ENCODE measurements at regions not wholly inside any gene's neighbourhood (a gene's known extent, or its start where the extent isn't known, plus 50 kb on each side); places are given as distances from the start of the nearest gene placed in this dataset.

DNA sequence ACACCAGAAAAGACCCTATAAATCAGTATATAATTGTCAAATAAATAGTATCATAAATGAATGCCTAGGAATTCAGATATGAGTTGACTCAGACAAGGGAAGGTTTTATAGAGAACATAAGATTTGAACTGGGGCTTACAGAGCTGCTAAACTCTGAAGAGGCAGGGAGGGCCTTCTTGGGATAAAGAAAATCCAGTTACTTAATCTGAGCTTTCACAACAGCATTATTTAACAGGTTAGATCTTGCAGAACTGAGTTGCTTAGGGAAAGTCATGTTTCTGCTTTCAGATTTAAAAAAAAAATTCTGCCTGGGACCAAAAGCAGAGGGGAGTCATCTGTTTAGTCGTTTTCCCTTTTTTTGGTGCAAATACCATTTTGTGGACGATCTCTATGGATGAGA, 594.8 kb upstream of the FZD8 start:
- DNase-seq (ENCODE audit: low spot score): no peak

- DNase-seq (ENCODE audit: low spot score): no peak
Measured at GRCh38 chr10:36236341-36236740, 594.2 kb upstream of the FZD8 start.

DNA sequence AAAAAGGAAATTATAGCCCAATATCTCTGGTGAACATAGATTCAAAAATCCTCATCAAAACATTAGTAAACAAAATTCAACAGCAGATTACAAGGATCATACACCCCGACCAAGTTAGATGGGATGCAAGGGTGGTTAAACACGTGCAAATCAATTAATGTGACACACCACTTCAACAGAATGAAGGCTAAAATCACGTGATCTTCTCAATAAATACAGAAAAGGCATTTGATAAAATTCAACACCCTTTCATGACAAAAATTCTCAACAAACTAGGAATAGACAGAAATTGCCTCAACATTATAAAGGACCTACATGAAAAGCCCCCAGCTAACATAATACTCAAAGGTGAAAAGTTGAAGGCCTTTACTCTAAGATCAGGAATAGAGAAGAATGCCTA, 590.8 kb upstream of the FZD8 start:
- DNase-seq (ENCODE audit: low spot score): no peak

DNA sequence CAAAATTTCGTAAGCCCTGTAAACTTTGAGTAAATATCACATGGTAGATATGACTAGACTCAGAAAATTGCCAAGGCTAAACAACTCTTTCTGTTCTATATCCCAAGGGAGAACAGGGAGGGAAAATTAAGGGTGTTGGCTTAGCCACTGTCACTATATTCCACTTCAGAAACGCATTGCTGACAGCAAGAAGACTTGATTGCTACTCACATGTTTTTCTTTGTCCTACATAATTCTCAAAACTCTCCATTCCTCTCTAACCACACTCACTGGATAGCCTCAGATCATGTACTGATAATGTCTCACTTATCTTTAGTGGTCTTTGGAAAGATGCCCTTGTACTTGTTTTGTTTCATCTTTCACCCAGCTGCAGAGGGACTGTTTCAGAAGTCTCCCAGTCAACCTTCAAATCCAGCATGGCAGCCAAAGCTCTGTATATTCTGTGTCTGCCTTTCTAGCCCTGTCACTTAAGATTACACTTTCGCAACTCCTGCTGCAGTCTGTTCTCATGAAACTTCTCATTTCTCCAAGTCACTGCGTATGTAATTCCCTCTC, 582.4 kb upstream of the FZD8 start:
- peak; percentile 59 for DNase-seq (ENCODE audit: low spot score)

GRCh38 chr10:36221101-36221500, 579.0 kb upstream of the FZD8 start:
- no peak for DNase-seq (ENCODE audit: low spot score)

DNA sequence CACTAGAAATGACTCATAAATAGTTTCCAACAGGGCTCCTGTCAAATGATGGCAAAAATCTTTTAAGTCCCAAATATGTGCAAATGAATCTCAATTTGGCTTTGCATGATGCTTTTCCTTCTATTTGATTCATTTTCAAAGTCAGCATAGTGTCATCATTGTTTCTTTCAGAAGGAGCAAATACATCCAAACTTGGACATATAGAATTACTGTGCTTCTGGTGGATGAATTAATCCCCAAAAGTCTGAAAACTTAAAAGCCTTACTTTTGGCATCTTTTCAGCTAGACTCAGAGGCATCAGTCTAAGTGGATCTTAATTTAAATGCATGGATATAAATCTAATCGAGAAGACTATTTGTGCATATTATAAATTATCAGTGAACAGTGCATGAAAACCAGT, 578.1 kb upstream of the FZD8 start:
- no peak for DNase-seq (ENCODE audit: low spot score)

DNA sequence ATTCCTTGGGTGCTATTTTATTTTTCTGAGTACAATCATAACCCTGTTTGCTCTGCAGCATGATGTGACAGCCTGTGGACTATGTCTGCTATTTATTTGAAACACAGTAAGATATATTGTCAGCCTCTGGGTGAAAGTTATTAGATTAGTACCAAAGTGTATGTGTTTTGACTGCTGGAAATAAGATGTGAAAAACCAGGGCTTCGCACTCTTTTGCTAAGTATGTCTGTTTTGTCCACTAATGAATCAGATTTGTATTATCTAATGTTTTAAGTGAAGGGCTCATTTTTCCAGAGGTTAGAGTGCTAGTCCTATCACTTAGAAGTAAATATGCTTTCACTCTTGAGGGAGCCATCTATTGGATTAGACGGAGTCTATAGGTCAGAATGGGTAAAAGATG, 569.8 kb upstream of the FZD8 start:
- peak; percentile 95 for DNase-seq (ENCODE audit: low spot score)

DNA sequence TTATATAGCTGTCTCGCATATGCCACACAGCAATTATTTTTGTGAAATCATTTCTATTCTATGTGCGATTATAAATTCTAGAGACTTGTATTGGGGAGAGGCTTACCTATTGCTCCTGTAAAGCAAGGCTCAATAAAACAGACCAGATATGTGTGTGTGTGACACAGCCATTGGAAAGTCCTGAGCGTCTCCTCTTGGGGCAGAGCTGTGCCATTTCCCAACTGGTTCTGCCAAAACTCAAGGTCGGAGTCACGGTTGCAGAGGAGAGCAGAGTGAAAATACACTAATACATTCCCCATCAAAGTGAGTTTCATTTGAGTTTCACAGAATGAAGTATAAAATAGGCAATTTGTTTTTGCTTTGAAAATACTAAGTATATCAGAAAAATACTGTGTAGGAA, 567.4 kb upstream of the FZD8 start:
- no peak for DNase-seq (ENCODE audit: low spot score)

GRCh38 chr10:36202881-36203280, 560.8 kb upstream of the FZD8 start:
- DNase-seq (ENCODE audit: low spot score): no peak

DNA sequence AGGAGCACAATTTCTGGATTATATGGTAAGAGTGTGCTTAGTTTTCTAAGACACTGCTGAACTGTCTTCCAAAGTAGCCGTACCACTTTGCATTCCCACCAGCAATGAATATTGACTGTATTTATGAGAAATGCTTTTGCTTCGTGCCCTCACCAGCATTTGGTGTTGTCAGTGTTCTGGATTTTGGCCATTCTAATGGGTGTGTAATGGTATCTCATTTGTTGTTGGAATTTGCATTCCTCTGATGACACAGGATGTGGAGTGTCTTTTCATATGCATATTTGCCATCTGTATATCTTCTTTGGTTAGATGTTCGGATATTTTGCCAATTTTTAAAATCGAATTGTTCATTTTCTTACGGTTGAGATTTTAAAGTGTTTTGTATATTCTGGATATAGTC, 558.5 kb upstream of the FZD8 start:
- DNase-seq (ENCODE audit: low spot score): no peak

- DNase-seq (ENCODE audit: low spot score): no peak
Measured at GRCh38 chr10:36198322-36198721, 556.2 kb upstream of the FZD8 start.

DNA sequence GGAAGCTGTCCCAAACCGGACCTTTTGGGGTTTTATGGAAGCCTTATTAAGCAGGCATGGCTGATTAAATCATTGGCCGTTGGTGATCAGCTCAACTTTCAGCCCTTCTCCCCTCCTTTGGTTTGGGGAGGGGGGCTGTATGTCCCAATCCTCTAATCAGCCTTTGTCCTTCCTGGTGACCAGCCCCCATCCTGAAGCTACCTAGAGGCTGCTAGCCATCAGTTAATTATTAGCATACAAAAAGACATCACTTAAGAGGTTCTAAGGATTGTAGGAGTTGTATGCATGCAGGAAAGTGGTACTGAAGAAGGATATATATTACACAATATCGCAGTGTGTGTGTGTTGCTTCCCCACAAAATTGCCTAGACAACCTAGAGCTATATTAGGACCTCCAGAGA, 553.3 kb upstream of the FZD8 start:
- no peak for DNase-seq (ENCODE audit: low spot score)

- DNase-seq (ENCODE audit: low spot score): no peak
Measured at GRCh38 chr10:36194276-36194675, 552.2 kb upstream of the FZD8 start.

- DNase-seq (ENCODE audit: low spot score): no peak
Measured at GRCh38 chr10:36191009-36191408, 548.9 kb upstream of the FZD8 start.

GRCh38 chr10:36188461-36188860, 546.4 kb upstream of the FZD8 start:
- no peak for DNase-seq (ENCODE audit: low spot score)

DNA sequence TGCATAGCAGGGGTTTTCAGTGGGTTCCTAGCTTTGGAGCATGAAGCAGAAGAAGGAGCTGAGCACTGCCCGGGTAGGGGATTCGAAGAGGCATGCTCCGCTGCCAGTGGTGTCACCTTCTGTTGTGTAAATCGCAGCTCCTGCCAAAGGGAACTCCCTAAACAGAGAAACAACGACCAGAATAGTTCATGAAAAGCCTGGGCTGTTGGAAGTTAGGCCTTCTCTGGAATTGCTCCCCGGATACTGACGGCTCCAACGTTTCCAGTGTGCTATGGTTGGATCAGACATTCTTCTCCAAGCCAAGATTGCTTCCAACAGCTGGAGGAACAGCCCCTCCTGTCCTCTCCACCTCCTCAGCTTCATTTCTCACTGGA, 546.0 kb upstream of the FZD8 start:
- DNase-seq (ENCODE audit: low spot score): no peak

DNA sequence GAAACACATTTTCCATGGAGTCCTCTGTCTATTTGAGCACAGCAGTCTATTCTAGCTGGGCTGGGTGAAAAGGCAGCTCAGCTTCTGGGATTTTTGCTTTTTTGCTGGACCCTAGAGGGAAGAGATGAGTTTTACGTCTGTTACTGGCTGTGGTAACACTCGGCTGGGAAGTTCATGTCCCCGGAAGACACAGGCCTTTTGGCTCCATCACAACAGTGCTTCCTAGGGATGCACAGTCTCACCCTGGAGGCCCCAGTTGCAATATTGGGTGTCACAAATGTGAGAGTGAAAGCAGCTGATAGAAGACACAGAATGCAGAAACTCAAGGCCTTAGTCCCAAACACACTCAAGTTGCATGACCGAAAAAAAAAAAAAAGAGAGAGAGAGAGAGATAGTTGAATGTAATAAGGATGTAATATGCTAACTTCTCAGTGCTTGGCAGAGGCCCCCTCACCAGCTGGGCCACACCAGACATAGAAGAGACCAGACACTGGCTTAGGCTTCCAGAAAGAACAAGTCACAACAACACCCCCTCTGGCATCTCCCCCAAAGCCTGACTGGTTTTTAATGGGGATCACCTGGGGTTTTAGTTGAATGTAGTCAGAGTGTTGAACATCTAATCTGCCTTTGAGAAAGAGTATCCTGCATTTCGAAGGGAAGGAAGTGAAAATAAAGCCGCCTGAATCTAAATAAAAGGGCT, 545.4 kb upstream of the FZD8 start:
- no peak for DNase-seq (ENCODE audit: low spot score)

GRCh38 chr10:36185097-36185496, 543.0 kb upstream of the FZD8 start:
- DNase-seq (ENCODE audit: low spot score): no peak

DNA sequence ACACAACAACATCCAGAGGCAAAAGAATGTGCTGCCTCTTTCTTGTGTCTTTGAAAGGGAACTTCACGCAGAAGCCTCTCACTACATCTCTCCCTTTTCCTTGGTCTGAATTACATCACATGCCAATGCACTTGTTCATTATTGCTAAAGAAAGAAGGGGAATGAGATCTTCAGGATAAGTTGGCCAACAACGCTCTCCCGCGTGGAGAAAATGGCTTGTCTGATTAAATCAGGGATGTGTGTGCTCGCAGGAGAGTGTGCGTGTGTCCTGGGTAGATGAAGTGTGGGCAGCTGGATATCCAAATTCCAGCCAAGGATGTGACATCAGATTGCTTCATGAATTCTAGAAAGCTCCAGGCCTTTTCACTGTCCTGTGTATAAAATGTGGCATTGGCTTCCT, 541.6 kb upstream of the FZD8 start:
- DNase-seq (ENCODE audit: low spot score): no peak

DNA sequence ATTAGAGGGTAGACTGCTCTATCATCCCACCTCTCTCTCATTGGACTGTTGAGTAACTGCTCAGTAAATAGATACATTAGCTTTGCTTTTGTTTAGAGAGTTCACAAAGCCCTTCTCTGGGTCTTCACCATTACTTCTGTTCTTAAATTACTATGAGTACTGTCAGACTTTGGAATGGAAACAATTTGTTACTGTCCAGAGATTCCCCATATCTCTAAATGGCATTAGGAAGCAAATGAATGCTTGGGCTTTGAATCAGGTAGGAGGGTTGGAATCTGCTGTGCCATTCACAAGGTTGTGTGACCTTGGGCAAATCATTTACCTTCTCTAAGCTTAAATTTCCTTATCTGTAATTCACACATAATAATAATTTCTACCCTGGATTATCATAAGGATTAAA, 541.0 kb upstream of the FZD8 start:
- no peak for DNase-seq (ENCODE audit: low spot score)

- DNase-seq (ENCODE audit: low spot score): no peak
Measured at GRCh38 chr10:36182606-36183005, 540.5 kb upstream of the FZD8 start.

- no peak for DNase-seq (ENCODE audit: low spot score)
Measured at GRCh38 chr10:36182179-36182566, 540.1 kb upstream of the FZD8 start.

GRCh38 chr10:36181426-36182178, 539.5 kb upstream of the FZD8 start:
- DNase-seq (ENCODE audit: low spot score): no peak
